Right lobe of liver (tissue), 6 donors: ENCODE measurements at regions not wholly inside any gene's neighbourhood (a gene's known extent, or its start where the extent isn't known, plus 50 kb on each side); places are given as distances from the start of the nearest gene placed in this dataset.

Experiments used
- ATAC-seq, 4 donors: fragments of 200-7000 bp; cut with Tn5 transposase; one replicate each; pipeline ENCODE4 v1.9.1; 2020; ENCODE audit warnings: mild to moderate bottlenecking in 4 of 4, moderate library complexity in 4 of 4
- DNase-seq, 3 donors: peaks; one replicate each; pipeline ENCODE4 v3.0.0-alpha.2; 2020
- H3K27ac ChIP-seq, 3 donors: fragments of 200-600 bp; one replicate each; pipeline ENCODE4 v1.8.0; 2022
- H3K27me3 ChIP-seq, 2 donors: fragments of 200-600 bp; one replicate each; pipeline ENCODE4 v1.8.0; 2022
- H3K36me3 ChIP-seq, 4 donors: fragments of 200-600 bp; sonication (generic) in 1 of 4; one replicate each; pipeline versions ENCODE4 v1.5.1 to v1.8.0; 2017 to 2022; ENCODE audit warnings: control low read depth in 1 of 4
- H3K4me1 ChIP-seq, 4 donors: fragments of 200-600 bp; sonication (generic) in 1 of 4; one replicate each; pipeline versions ENCODE4 v1.5.1 to v1.8.0; 2017 to 2022; ENCODE audit warnings: control low read depth in 1 of 4
- H3K4me3 ChIP-seq, 3 donors: fragments of 200-600 bp; one replicate each; pipeline ENCODE4 v1.8.0; 2022
- H3K9me3 ChIP-seq, 4 donors: fragments of 200-600 bp; sonication (generic) in 1 of 4; one replicate each; pipeline versions ENCODE4 v1.5.1 to v1.8.0; 2017 to 2022; ENCODE audit warnings: control low read depth in 1 of 4
- CTCF ChIP-seq, 4 donors: fragments of 200-600 bp in 3 of 4; fragments of 450-650 bp in 1 of 4; IDR thresholded peaks; one replicate each; pipeline versions ENCODE4 v1.5.1 to v1.8.0; 2016 to 2022; ENCODE audit warnings: antibody characterized with exemption in 4 of 4, mild to moderate bottlenecking in 2 of 4
- POLR2A ChIP-seq: fragments of 450-650 bp; IDR thresholded peaks from one replicate; pipeline ENCODE4 v1.6.1; 2017; ENCODE audit warnings: antibody characterized with exemption, mild to moderate bottlenecking
- WGBS: methylation state at CpG from one replicate; pipeline ENCODE4 v1.1.6; 2018; ENCODE audit warnings: low coverage, low lambda C conversion rate; ENCODE audit not compliant: insufficient coverage; ENCODE audit errors: missing lambda C conversion rate; 5-methylcytosine and 5-hydroxymethylcytosine counted together
- intact Hi-C, 2 donors: fragments of 100-400 bp; cut with DNase I; formaldehyde crosslinking; loops; one replicate each; pipeline versions ENCODE4 v1.11.2 to v1.14.1; 2022
- donor health status: DM: no; HTN: yes; CAD: no.
- donor health status: DM: no; HTN: no; CAD: no.
- donor health status: DM: no; HTN: no; CAD: no.
- donor health status: DM: no; HTN: yes; CAD: no.
- donor health status: DM: no; HTN: yes; CAD: no.

GRCh38 chr10:8908013-8908412 is 853.5 kb downstream of the GATA3 start:
- DNase-seq (no peak), ATAC-seq (no peak)
- TF ChIP-seq CTCF (IDR thresholded peaks at IDR 0.05) (no peak), POLR2A (no peak)
- 55% methylated on average over 4 of the region's 4 CpGs for WGBS
- Histone ChIP-seq H3K4me1 (peaks cover 0 to 15% (median 2%) of the 10 kb centered on the region in 4 donors), H3K27ac (no peak overlapping the region), H3K27me3 (no peaks in the 10 kb centered on the region), H3K9me3 (no peaks in the 10 kb centered on the region), H3K36me3 (no peaks in the 10 kb centered on the region), H3K4me3 (no peak overlapping the region)
- intact Hi-C loops, result no loop called here

DNA sequence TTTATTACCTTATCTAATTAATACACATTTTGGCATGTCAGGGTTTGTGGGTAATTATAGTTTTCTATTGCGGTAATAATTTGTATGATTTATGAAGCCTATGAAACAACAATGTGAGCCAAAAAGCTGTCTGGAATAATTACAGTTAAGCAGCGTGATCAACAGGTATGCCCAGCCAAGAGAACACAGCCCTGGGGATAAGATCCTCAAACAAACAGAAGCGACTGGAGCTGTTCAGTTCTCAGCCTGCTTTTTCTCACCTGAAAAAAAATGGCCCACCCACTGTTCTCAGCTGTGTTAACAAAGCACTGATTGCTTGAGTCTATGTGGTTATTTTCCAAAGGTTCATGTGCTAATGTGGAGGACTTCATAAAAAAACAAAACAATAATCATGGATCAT is 855.8 kb downstream of the GATA3 start:
- H3K27me3 ChIP-seq, result no peaks in the 10 kb centered on the region
- 53% methylated on average over 3 of the region's 3 CpGs for WGBS
- DNase-seq (no peak), ATAC-seq (peak in 2 of 4 donors; percentile 9 to 10)
- peaks cover 0 to 27% (median 2%) of the 10 kb centered on the region in 4 donors for H3K4me1 ChIP-seq
- no peaks in the 10 kb centered on the region for H3K36me3 ChIP-seq
- intact Hi-C loops, result no loop called here
- H3K4me3 ChIP-seq, result no peak overlapping the region
- no peaks in the 10 kb centered on the region for H3K9me3 ChIP-seq
- TF ChIP-seq POLR2A (no peak), CTCF (IDR thresholded peaks at IDR 0.05) (no peak)
- no peak overlapping the region for H3K27ac ChIP-seq

DNA sequence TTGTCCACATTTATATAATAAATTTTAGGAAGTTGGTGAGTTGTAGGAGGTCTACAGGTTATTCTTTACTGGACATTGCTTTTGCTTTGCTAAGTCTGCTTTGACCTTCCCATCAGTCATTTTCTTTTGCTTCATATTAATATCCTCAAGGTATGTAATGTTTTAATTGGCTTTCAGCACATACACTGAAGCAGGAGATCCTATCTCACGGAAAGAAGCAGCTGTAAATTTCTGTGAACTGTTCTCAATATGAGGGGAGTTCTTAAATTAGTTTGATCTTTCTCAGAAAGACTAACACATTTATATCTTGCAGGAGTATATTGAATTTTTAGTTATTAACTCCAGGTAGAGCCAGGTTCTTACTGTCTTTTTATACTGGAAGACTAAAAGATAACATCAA is 856.5 kb downstream of the GATA3 start:
- TF ChIP-seq CTCF (IDR thresholded peaks at IDR 0.05) (no peak), POLR2A (no peak)
- H3K36me3 ChIP-seq, result no peaks in the 10 kb centered on the region
- H3K4me3 ChIP-seq, result no peak overlapping the region
- no peaks in the 10 kb centered on the region for H3K9me3 ChIP-seq
- intact Hi-C loops, result no loop called here
- H3K4me1 ChIP-seq, result peaks cover 0 to 27% (median 2%) of the 10 kb centered on the region in 4 donors
- no peak overlapping the region for H3K27ac ChIP-seq
- H3K27me3 ChIP-seq, result no peaks in the 10 kb centered on the region
- 83% methylated on average over 1 of the region's 1 CpG for WGBS
- ATAC-seq, result no peak
- no peak for DNase-seq

DNA sequence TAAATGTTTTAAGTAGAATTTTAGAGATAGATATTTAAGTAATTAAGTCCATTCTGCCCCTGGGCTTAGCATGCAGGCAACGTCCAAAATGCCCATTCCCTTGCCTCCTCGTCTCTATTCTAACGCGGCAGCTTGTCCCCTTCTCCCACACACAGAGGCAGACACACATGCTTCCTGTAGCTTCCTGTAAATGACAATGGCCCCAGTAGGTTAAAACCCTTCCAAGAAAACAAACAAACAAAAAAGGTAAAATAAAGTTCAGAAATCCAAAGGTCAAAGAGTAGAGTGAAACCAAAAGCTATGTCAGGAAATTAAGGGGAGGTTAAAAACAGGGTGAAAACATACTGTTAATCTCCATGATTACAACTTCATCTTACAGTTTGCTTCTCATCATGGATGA is 857.6 kb downstream of the GATA3 start:
- intact Hi-C loops, result no loop called here
- ATAC-seq (peak; percentile 93 to 97 (median 94)), DNase-seq (peak in 2 of 3 donors; percentile 36 to 46)
- WGBS, result 15% methylated on average over 4 of the region's 4 CpGs
- no peaks in the 10 kb centered on the region for H3K36me3 ChIP-seq
- no peaks in the 10 kb centered on the region for H3K27me3 ChIP-seq
- TF ChIP-seq POLR2A (no peak), CTCF (IDR thresholded peaks at IDR 0.05) (no peak)
- H3K27ac ChIP-seq, result peak overlapping the region in 2 of 3 donors; percentile 48 to 65
- peaks cover 0 to 27% (median 2%) of the 10 kb centered on the region in 4 donors for H3K4me1 ChIP-seq
- no peaks in the 10 kb centered on the region for H3K9me3 ChIP-seq
- no peak overlapping the region for H3K4me3 ChIP-seq

DNA sequence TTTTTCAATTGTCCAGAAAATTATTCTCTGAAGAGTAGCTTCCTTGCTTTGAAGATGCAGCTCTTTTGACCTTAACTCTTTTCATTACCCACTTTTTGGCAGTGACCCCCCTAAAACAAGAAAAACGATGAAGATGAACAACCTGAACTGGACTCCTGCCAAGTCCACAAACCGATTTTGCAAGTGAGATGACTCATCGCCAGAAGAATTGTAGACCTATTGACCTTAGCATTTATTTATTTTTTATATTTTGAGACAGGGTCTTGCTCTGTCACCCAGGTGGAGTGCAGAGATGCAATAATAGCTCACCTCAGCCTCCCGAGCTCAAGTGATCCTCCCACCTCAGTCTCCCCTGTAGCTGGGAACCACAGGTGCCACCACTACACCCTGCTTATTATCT is 859.2 kb downstream of the GATA3 start:
- Histone ChIP-seq H3K4me1 (peaks cover 0 to 27% (median 2%) of the 10 kb centered on the region in 4 donors), H3K27me3 (no peaks in the 10 kb centered on the region), H3K4me3 (no peak overlapping the region), H3K36me3 (no peaks in the 10 kb centered on the region), H3K9me3 (no peaks in the 10 kb centered on the region), H3K27ac (peak overlapping the region in 1 of 3 donors; percentile 12)
- peak; percentile 29 to 66 (median 52) for ATAC-seq
- DNase-seq, result peak in 2 of 3 donors; percentile 26 to 52
- 25% methylated on average over 4 of the region's 4 CpGs for WGBS
- TF ChIP-seq CTCF (IDR thresholded peaks at IDR 0.05), result no peak
- TF ChIP-seq POLR2A, result no peak
- intact Hi-C loops, result no loop called here
